Ascending aorta (tissue), 2 donors: ENCODE measurements at regions not wholly inside any gene's neighbourhood (a gene's known extent, or its start where the extent isn't known, plus 50 kb on each side); places are given as distances from the start of the nearest gene placed in this dataset.

ENCODE experiments used
- DNase-seq, 2 donors: peaks; one replicate each; pipeline ENCODE4 v3.0.0-alpha.2; 2019; ENCODE audit warnings: low spot score in 2 of 2
- H3K27ac ChIP-seq, 2 donors: fragments of 200-600 bp; sonication (generic); one replicate each; pipeline ENCODE4 v1.5.1; 2016 to 2017; ENCODE audit warnings: mild to moderate bottlenecking in 1 of 2
- H3K27me3 ChIP-seq: fragments of 200-600 bp; sonication (generic); one replicate; pipeline ENCODE4 v1.5.1; 2017
- H3K36me3 ChIP-seq, 2 donors: fragments of 200-600 bp; sonication (generic); one replicate each; pipeline ENCODE4 v1.5.1; 2016
- H3K4me1 ChIP-seq, 2 donors: fragments of 200-600 bp; sonication (generic); one replicate each; pipeline ENCODE4 v1.5.1; 2016 to 2017; ENCODE audit warnings: mild to moderate bottlenecking in 1 of 2
- H3K4me3 ChIP-seq, 2 donors: fragments of 200-600 bp; sonication (generic); one replicate each; pipeline ENCODE4 v1.5.1; 2016 to 2017; ENCODE audit warnings: mild to moderate bottlenecking in 1 of 2
- H3K9me3 ChIP-seq, 2 donors: fragments of 200-600 bp; sonication (generic); one replicate each; pipeline ENCODE4 v1.5.1; 2016
- CTCF ChIP-seq, 3 experiments: fragments of 200-600 bp in 2 of 3; fragments of 450-650 bp in 1 of 3; sonication (generic) in 2 of 3; IDR thresholded peaks; one replicate each; pipeline ENCODE4 v1.5.1; 2016 to 2019; ENCODE audit warnings: antibody characterized with exemption in 3 of 3, mild to moderate bottlenecking in 1 of 3, moderate library complexity in 1 of 3
- intact Hi-C: fragments of 100-400 bp; cut with DNase I; formaldehyde crosslinking; loops from one replicate; pipeline ENCODE4 v1.15.1; 2023

DNA sequence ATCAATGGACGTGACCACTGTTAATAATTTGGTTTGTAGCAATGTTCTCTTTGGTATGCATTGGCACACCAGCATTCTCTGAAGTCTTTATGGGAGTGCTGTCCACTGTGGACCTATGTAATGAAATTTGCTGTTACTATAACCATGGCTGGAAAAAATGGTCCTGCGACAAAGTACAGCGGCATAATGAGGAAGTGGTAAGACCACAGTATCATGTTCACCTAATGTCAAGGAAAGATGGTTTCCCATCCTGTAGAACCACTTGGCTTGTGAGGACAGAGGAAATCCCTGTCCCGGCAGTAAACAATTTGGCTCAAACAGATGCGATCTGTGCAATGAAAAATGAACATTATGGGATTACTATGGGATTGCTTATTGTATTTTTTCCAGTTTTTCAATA, 173.9 kb upstream of the IVNS1ABP start:
- intact Hi-C loops = no loop called here

DNA sequence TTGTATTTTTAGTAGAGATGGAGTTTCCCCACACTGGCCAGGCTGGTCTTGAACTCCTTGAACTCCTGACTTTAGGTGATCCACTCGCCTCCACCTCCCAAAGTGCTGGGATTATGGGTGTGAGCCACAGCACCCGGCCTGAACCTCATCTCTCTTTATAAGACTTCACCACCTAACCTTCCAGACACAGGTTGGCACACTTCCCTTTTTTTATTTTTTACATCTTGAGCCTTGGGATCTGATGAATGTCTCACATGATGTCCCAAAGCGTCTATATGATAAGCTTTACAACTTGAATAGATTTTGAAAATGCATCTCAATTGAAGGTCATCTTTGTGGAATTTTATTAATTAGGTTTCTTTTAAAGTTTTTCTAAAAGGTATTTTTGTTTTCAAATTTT, 172.4 kb upstream of the IVNS1ABP start:
- Histone ChIP-seq H3K36me3 (no peaks in the 10 kb centered on the region), H3K9me3 (no peaks in the 10 kb centered on the region), H3K27ac (no peak overlapping the region), H3K4me1 (no peaks in the 10 kb centered on the region), H3K27me3 (no peaks in the 10 kb centered on the region), H3K4me3 (no peak overlapping the region)
- intact Hi-C loops = no loop called here
- DNase-seq = no peak
- no peak for TF ChIP-seq CTCF (IDR thresholded peaks at IDR 0.05)

More for the DNA sequence above, 173.9 kb upstream of the IVNS1ABP start:
- Histone ChIP-seq H3K4me1 (no peaks in the 10 kb centered on the region), H3K9me3 (no peaks in the 10 kb centered on the region), H3K4me3 (no peak overlapping the region), H3K27me3 (no peaks in the 10 kb centered on the region), H3K36me3 (no peaks in the 10 kb centered on the region), H3K27ac (no peak overlapping the region)
- no peak for TF ChIP-seq CTCF (IDR thresholded peaks at IDR 0.05)
- no peak for DNase-seq

DNA sequence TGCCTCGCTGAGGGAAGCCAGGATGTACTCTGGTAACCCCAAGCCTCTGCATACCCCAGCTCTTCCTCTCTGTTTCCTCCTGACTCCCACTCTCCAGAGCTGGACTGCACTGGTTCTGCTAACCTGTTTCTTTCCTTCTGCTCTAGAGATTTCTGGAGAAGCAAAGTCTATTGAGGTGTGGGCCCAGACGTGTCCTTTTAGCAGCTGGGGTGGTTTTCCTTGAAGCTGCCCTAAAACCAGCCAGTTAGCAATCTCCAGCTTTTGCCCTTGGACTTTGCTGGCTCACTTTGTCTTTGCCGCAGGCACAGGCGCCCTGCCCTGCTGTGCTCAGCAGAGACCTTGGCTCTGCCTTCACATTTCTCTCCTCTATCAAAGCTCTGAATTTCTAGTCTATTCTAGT, 171.8 kb upstream of the IVNS1ABP start:
- Histone ChIP-seq H3K36me3 (no peaks in the 10 kb centered on the region), H3K4me3 (no peak overlapping the region), H3K4me1 (no peaks in the 10 kb centered on the region), H3K9me3 (no peaks in the 10 kb centered on the region), H3K27ac (no peak overlapping the region), H3K27me3 (no peaks in the 10 kb centered on the region)
- no peak for TF ChIP-seq CTCF (IDR thresholded peaks at IDR 0.05)
- intact Hi-C loops = no loop called here
- no peak for DNase-seq

DNA sequence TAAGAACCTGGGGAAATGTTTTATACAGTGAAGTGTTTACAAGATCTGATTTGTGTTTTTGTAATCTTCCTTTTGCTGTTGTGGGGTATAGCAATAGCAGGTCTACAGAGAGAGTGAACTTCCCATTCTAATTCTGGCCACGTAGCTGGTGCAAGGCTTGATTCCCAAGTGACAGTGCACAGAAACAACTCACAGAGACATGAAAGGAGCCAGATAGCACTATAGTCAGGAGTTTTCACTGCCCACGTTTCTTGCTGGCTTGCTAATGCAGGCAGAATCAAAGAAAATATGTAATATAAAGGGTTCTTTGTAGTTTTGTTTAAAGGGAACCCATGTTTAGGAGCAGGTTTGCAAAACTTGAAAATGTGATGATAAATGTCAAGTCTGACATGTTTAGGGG, 170.9 kb upstream of the IVNS1ABP start:
- Histone ChIP-seq H3K4me3 (no peak overlapping the region), H3K27me3 (no peaks in the 10 kb centered on the region), H3K9me3 (no peaks in the 10 kb centered on the region), H3K36me3 (no peaks in the 10 kb centered on the region), H3K27ac (no peak overlapping the region), H3K4me1 (no peaks in the 10 kb centered on the region)
- no peak for TF ChIP-seq CTCF (IDR thresholded peaks at IDR 0.05)
- intact Hi-C loops = no loop called here
- no peak for DNase-seq

GRCh38 chr1:185487026-185487425, 170.0 kb upstream of the IVNS1ABP start:
- intact Hi-C loops = no loop called here
- no peak for DNase-seq
- Histone ChIP-seq H3K27me3 (no peaks in the 10 kb centered on the region), H3K4me3 (no peak overlapping the region), H3K4me1 (no peaks in the 10 kb centered on the region), H3K9me3 (no peaks in the 10 kb centered on the region), H3K36me3 (no peaks in the 10 kb centered on the region), H3K27ac (no peak overlapping the region)
- TF ChIP-seq CTCF (IDR thresholded peaks at IDR 0.05) = no peak

- intact Hi-C loops = no loop called here
Observed at GRCh38 chr1:185486346-185486745, 169.3 kb upstream of the IVNS1ABP start.

More at GRCh38 chr1:185486346-185486745, 169.3 kb upstream of the IVNS1ABP start:
- Histone ChIP-seq H3K36me3 (no peaks in the 10 kb centered on the region), H3K27me3 (no peaks in the 10 kb centered on the region), H3K4me3 (no peak overlapping the region), H3K4me1 (no peaks in the 10 kb centered on the region), H3K27ac (no peak overlapping the region), H3K9me3 (no peaks in the 10 kb centered on the region)
- no peak for TF ChIP-seq CTCF (IDR thresholded peaks at IDR 0.05)
- DNase-seq = no peak
